BE2C (cell line): ENCODE measurements at regions not wholly inside any gene's neighbourhood (a gene's known extent, or its start where the extent isn't known, plus 50 kb on each side); places are given as distances from the start of the nearest gene placed in this dataset.

Source experiments
- DNase-seq: peaks from one replicate; pipeline ENCODE4 v3.0.0-alpha.2; 2020
- H3K27me3 ChIP-seq: fragments of 250-450 bp; sonication (Bioruptor Pico); 2 replicates; pipeline ENCODE4 v1.5.1; 2020; ENCODE audit warnings: mild to moderate bottlenecking
- H3K36me3 ChIP-seq: fragments of 250-450 bp; sonication (Bioruptor Pico); 2 replicates; pipeline ENCODE4 v1.5.1; 2020; ENCODE audit warnings: mild to moderate bottlenecking
- H3K4me1 ChIP-seq: fragments of 250-450 bp; sonication (Bioruptor Pico); 2 replicates; pipeline ENCODE4 v1.5.1; 2020
- H3K4me3 ChIP-seq: 2 replicates; pipeline ENCODE4 v1.5.1; 2011; ENCODE audit warnings: low read depth, low read length
- H3K9me3 ChIP-seq: fragments of 250-450 bp; sonication (Bioruptor Pico); 2 replicates; pipeline ENCODE4 v1.5.1; 2020
- TF ChIP-seq, protein P1 (sequence below): IDR thresholded peaks from 2 replicates; pipeline ENCODE4 v1.5.1; 2012; ENCODE audit warnings: mild to moderate bottlenecking, low read depth, low read length

DNA sequence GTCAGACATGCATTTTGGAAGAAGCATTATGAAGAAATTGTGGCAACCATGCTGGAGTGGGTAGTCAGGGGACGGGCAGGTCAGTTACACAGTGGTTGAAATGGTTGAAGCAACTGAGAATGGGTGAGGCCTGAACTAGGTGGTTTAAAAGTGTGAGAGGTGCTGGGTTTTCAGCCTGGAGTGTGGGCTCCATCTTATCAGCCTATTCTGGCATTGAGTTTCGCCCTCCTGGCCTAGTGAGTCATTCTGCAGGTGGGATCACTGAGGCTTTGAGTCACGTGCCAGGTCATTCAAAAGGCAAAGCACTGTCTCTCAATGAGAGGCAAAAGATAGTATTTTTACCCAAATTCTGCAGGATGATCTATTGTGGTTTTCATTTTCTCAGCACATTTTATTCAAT, 181.9 kb upstream of the CHD6 start:
- Histone ChIP-seq H3K4me3 (no peak overlapping the region), H3K9me3 (no peaks in the 10 kb centered on the region), H3K36me3 (no peaks in the 10 kb centered on the region), H3K27me3 (no peaks in the 10 kb centered on the region), H3K4me1 (no peaks in the 10 kb centered on the region)
- DNase-seq, result no peak
- TF ChIP-seq, protein P1, sequence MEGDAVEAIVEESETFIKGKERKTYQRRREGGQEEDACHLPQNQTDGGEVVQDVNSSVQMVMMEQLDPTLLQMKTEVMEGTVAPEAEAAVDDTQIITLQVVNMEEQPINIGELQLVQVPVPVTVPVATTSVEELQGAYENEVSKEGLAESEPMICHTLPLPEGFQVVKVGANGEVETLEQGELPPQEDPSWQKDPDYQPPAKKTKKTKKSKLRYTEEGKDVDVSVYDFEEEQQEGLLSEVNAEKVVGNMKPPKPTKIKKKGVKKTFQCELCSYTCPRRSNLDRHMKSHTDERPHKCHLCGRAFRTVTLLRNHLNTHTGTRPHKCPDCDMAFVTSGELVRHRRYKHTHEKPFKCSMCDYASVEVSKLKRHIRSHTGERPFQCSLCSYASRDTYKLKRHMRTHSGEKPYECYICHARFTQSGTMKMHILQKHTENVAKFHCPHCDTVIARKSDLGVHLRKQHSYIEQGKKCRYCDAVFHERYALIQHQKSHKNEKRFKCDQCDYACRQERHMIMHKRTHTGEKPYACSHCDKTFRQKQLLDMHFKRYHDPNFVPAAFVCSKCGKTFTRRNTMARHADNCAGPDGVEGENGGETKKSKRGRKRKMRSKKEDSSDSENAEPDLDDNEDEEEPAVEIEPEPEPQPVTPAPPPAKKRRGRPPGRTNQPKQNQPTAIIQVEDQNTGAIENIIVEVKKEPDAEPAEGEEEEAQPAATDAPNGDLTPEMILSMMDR, result no peak

DNA sequence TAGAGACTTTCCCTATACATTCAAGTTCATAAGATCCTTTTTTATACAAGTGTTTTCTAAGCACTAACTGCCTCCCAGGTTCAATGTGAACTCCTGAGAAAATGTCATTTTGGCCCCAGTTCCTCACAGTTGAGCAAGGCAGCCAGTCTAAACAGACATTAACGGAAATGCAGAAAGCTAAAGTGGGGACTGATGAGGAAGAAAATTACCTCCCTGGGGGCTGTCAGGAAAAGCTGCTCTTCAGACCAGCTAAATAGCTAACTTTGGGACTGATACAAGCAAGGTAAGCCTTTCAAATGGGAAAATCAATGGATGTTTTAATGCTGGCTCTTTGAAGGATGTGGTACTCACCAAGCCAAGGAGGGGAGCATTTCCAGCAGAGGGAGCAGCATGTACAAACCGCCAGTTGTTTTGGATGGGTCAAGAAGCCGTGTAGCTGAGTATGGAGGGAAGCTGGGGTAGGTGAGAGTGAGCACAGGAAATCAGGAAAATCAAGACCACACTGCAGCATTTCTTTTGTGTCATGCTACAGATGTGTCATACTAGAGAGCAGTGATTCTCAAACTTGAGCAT, 180.8 kb upstream of the CHD6 start:
- Histone ChIP-seq H3K9me3 (no peaks in the 10 kb centered on the region), H3K4me3 (no peak overlapping the region), H3K36me3 (no peaks in the 10 kb centered on the region), H3K27me3 (no peaks in the 10 kb centered on the region), H3K4me1 (no peaks in the 10 kb centered on the region)
- DNase-seq, result no peak
- TF ChIP-seq, protein P1, result no peak

DNA sequence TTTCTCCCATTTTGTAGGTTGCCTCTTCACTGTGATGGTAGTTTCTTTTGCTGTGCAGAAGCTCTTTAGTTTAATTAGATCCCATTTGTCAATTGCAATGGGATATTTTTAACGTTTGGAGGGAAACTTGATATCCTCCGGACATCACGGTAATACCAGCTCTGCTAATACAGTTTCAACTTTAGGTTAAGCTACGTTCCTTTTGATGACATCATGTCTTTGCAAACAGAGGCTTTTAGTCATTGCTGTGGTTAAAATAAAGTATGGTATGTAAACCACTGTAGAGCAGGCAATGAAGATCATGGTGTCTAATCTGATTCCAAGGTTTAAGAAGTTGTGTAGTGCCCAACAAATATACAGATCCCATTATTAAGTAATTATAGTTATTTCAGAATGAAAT, 168.0 kb upstream of the CHD6 start:
- TF ChIP-seq, protein P1, result no peak
- H3K36me3 ChIP-seq, result no peaks in the 10 kb centered on the region
- no peaks in the 10 kb centered on the region for H3K27me3 ChIP-seq
- DNase-seq, result no peak
- H3K4me3 ChIP-seq, result no peak overlapping the region
- H3K4me1 ChIP-seq, result no peaks in the 10 kb centered on the region
- no peaks in the 10 kb centered on the region for H3K9me3 ChIP-seq

DNA sequence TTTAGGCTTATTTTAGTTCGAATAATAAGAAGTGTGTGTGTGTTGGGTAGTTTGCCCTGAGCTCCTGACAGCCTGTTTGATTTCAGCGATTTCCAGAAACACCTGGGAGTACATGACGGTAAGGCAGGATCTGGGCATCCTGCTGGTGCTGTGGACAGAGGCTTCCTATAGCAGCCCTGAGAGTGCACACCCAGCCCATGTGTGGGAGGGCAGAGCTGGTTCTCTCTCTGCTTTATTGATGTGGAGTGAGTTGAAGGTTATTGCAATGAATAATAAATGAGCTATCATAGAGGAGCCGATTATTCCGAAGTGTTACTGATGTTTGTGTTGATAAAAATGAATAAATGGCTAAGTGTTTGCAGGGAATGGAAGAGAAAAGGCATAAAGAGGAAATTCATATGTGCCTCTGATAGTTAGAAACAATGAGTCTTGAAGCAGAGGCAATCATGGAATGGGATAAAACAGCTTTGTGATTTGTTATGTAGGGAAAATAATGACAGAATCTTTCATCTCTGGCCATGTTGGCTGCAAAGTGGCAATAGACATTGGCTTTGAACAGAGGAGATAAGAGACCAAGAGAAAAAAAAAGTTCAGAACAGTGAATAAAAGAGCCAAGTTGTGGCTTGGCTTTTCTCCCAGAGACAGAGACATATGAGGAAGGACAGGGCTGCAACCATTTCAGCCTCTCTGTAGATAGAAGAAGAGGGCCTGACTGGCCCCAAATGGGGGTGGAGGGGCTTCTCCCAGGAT, 166.2 kb upstream of the CHD6 start:
- H3K4me1 ChIP-seq, result no peaks in the 10 kb centered on the region
- TF ChIP-seq, protein P1, result no peak
- H3K36me3 ChIP-seq, result no peaks in the 10 kb centered on the region
- H3K27me3 ChIP-seq, result no peaks in the 10 kb centered on the region
- H3K9me3 ChIP-seq, result no peaks in the 10 kb centered on the region
- H3K4me3 ChIP-seq, result no peak overlapping the region
- no peak for DNase-seq

DNA sequence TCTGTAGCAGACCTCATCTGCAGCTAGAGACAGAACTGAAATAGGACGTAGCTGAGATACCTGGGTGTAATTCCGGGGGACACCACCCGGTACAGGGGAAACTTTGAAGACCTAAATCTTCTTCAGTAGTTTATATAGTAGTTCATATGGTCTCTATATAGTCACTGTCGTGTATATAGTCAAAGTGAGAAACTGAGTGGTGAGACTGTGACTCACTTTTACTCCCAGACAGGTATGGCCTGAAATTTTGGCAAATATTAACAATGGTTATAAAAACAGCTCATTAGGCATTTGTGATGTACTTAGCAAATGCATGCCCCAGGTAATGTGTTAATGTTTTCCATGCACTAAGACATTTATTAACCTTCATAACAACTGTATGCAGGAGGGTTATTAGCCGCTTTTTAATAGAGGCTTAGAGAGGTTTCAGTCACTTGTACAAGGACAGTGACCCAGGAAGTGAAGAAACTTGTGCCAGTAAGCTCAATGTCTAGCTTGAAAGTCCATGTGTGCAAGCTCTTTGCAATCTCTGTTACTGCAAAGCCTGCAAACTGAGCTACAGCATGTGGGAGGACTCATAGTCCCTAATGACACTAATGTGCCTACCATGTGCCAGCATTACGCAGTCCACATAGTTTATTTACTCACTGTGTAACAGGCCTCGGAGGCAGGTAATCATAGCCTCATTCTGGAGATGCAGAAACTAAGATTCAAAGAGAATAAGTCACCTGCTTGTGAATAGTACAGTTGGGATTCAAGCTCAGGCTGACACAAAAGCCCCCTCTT, 165.4 kb upstream of the CHD6 start:
- DNase-seq, result no peak

More for the DNA sequence above, 165.4 kb upstream of the CHD6 start:
- H3K36me3 ChIP-seq, result no peaks in the 10 kb centered on the region
- H3K4me1 ChIP-seq, result no peaks in the 10 kb centered on the region
- H3K4me3 ChIP-seq, result no peak overlapping the region
- no peaks in the 10 kb centered on the region for H3K27me3 ChIP-seq
- no peaks in the 10 kb centered on the region for H3K9me3 ChIP-seq
- TF ChIP-seq, protein P1, result no peak
